Lung (tissue), 11 donors: ENCODE measurements at regions not wholly inside any gene's neighbourhood (a gene's known extent, or its start where the extent isn't known, plus 50 kb on each side); places are given as distances from the start of the nearest gene placed in this dataset.

Experiments
- ATAC-seq: fragments of 200-7000 bp; cut with Tn5 transposase; one replicate; pipeline ENCODE4 v1.9.1; 2020; ENCODE audit warnings: moderate number of reproducible peaks; ENCODE audit not compliant: insufficient read depth, low FRiP score
- DNase-seq, 3 donors: peaks; one replicate each; pipeline ENCODE4 v3.0.0-alpha.2; 2013 to 2017
- H3K27ac ChIP-seq, 2 donors: one replicate each; pipeline ENCODE4 v1.5.1; 2013; ENCODE audit warnings: mild to moderate bottlenecking in 2 of 2, moderate library complexity in 2 of 2, control low read depth in 1 of 2, inconsistent platforms in 1 of 2, low read depth in 1 of 2, low read length in 1 of 2
- H3K27me3 ChIP-seq, 3 donors: one replicate each; pipeline ENCODE4 v1.5.1; 2013; ENCODE audit warnings: low read length in 2 of 3; ENCODE audit not compliant: control insufficient read depth in 3 of 3, insufficient read depth in 3 of 3
- H3K36me3 ChIP-seq, 4 donors: one replicate each; pipeline ENCODE4 v1.5.1; 2013; ENCODE audit warnings: low read length in 4 of 4, mild to moderate bottlenecking in 1 of 4, moderate library complexity in 1 of 4; ENCODE audit not compliant: control insufficient read depth in 4 of 4, insufficient read depth in 4 of 4
- H3K4me1 ChIP-seq, 5 donors: one replicate each; pipeline ENCODE4 v1.5.1; 2013; ENCODE audit warnings: low read length in 5 of 5, mild to moderate bottlenecking in 2 of 5, moderate library complexity in 1 of 5; ENCODE audit not compliant: control insufficient read depth in 5 of 5, insufficient read depth in 5 of 5
- H3K4me3 ChIP-seq: one replicate; pipeline ENCODE4 v1.5.1; 2013; ENCODE audit warnings: mild to moderate bottlenecking, control low read depth, moderate library complexity
- H3K9ac ChIP-seq, 2 donors: one replicate each; pipeline ENCODE4 v1.5.1; 2013; ENCODE audit warnings: low read length in 2 of 2, control low read depth in 1 of 2; ENCODE audit not compliant: insufficient read depth in 1 of 2
- H3K9me3 ChIP-seq, 4 donors: one replicate each; pipeline ENCODE4 v1.5.1; 2013; ENCODE audit warnings: low read length in 3 of 4, mild to moderate bottlenecking in 1 of 4, moderate library complexity in 1 of 4; ENCODE audit not compliant: control insufficient read depth in 4 of 4, insufficient read depth in 3 of 4
- CTCF ChIP-seq: IDR thresholded peaks from 2 replicates; pipeline ENCODE4 v1.5.1; 2012; ENCODE audit warnings: mild to moderate bottlenecking; ENCODE audit errors: control extremely low read depth, extremely low read depth
- WGBS, 2 donors: extraction: QIAGEN DNeasy Blood & Tissue Kit; methylation state at CpG; one replicate each; pipeline ENCODE4 v1.1.7; 2013; 5-methylcytosine and 5-hydroxymethylcytosine counted together
- donor health status: control.
- donor health status: control.
- donor health status: Bipolar disorder and iron deficiency.
- donor health status: healthy.
- donor health status: DM: yes; HTN: yes; CAD: no.

- TF ChIP-seq CTCF: no peak
- H3K27me3 ChIP-seq: no peaks in the 10 kb centered on the region
Observed at GRCh38 chr13:64817691-64818090, 2412.4 kb downstream of the PCDH9 start.

GRCh38 chr13:64810750-64811149 is 2419.4 kb downstream of the PCDH9 start:
- no peak for DNase-seq

More at GRCh38 chr13:64817691-64818090, 2412.4 kb downstream of the PCDH9 start:
- 70 to 87% methylated on average over 3 of the region's 3 CpGs for WGBS, 2 donors
- ATAC-seq (no peak), DNase-seq (no peak)
- H3K9ac ChIP-seq: no peak overlapping the region
- H3K4me3 ChIP-seq: no peak overlapping the region
- no peaks in the 10 kb centered on the region for H3K36me3 ChIP-seq
- H3K4me1 ChIP-seq: no peaks in the 10 kb centered on the region
- H3K9me3 ChIP-seq: no peaks in the 10 kb centered on the region
- H3K27ac ChIP-seq: no peak overlapping the region

GRCh38 chr13:64808704-64809103 is 2421.4 kb downstream of the PCDH9 start:
- Histone ChIP-seq H3K9me3 (peaks cover 0 to 7% (median 0%) of the 10 kb centered on the region in 4 donors), H3K36me3 (no peaks in the 10 kb centered on the region), H3K27ac (no peak overlapping the region), H3K4me1 (no peaks in the 10 kb centered on the region), H3K4me3 (no peak overlapping the region), H3K9ac (no peak overlapping the region), H3K27me3 (no peaks in the 10 kb centered on the region)
- DNase-seq: no peak
- TF ChIP-seq CTCF: no peak
- ATAC-seq: no peak
- 89 to 95% methylated on average over 4 of the region's 4 CpGs for WGBS, 2 donors

More at GRCh38 chr13:64810750-64811149, 2419.4 kb downstream of the PCDH9 start:
- 80 to 85% methylated on average over 3 of the region's 3 CpGs for WGBS, 2 donors
- Histone ChIP-seq H3K4me1 (no peaks in the 10 kb centered on the region), H3K36me3 (no peaks in the 10 kb centered on the region), H3K9ac (no peak overlapping the region), H3K27ac (no peak overlapping the region), H3K9me3 (peaks cover 0 to 7% (median 0%) of the 10 kb centered on the region in 4 donors), H3K4me3 (no peak overlapping the region), H3K27me3 (no peaks in the 10 kb centered on the region)
- no peak for ATAC-seq
- no peak for TF ChIP-seq CTCF

GRCh38 chr13:64801768-64802167 is 2428.4 kb downstream of the PCDH9 start:
- H3K36me3 ChIP-seq: no peaks in the 10 kb centered on the region
- ATAC-seq (no peak), DNase-seq (no peak)
- 77 to 84% methylated on average over 4 of the region's 4 CpGs for WGBS, 2 donors
- TF ChIP-seq CTCF: no peak
- no peak overlapping the region for H3K27ac ChIP-seq
- H3K4me1 ChIP-seq: no peaks in the 10 kb centered on the region
- no peak overlapping the region for H3K4me3 ChIP-seq
- no peak overlapping the region for H3K9ac ChIP-seq
- H3K27me3 ChIP-seq: no peaks in the 10 kb centered on the region
- H3K9me3 ChIP-seq: no peaks in the 10 kb centered on the region
